GM21737 (cell line): ENCODE measurements at regions not wholly inside any gene's neighbourhood (a gene's known extent, or its start where the extent isn't known, plus 50 kb on each side); places are given as distances from the start of the nearest gene placed in this dataset.

ENCODE experiments used
- ATAC-seq: cut with Tn5 transposase; IDR thresholded peaks from one replicate; pipeline ENCODE4 v1.9.1; 2021; ENCODE audit warnings: mild to moderate bottlenecking, moderate library complexity; ENCODE audit not compliant: unreplicated experiment

DNA sequence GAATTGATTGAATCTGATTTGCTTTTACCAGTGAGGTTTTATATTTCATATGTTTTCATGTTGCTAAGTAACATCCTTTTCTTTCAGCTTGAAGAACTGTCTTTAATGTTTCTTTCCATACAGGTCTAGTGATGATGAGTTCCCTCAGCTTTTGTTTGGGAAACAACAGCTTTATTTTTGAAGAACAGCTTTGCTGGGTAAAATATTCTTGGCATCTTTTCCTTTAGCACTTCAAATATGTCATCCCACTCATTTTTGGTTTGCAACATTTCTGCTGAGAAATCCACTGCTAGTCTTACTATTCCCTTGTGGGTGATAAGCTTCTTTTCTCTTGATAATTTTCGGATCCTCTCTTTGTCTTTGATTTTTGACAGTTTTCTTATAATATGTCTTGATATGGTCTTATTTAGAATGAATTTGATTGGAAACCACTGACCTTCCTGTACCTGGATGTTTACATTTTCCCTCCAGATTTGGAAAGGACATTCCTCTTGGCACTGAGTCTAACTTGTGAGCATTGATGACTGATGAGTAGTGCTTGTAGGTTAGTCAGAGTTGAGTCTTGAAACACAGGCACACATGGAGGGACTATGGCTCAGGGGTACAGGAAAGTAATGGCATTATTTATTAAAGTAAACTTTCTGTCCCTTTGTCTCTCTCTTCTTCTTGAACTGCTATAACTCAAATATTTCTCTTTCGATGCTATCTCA, 220.3 kb downstream of the SPATA31D1 start:
- ATAC-seq = no peak

DNA sequence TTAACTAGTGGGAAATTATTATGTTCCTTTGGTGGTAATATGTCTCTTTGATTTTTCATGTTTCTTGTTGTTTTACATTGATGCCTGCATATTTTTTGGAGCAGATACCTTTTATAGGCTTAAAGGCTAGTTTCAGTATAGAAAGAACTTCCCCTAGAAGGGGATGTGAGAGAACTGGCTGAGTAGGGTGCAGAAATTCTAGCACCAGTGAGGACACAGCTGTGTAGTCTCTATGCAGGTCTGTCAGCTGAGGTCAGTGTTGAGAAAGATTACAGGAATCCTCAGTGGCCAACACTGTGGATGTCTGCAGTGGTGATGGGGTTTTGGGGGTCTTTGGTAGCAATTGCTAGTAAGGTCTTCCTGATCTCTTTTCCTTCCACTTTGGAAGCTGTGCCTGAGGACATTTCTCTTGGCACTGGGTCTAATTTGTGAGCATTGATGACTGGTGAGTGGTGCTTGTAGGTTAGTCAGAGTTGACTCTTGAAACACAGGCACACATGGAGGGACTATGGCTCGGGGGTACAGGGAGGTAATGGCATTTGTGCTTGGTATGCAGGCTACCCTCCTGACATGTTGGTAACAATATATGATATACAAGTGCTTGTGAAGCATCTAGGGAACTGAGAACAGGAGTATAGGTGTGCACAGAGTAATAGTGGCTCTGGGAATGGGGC, 221.4 kb downstream of the SPATA31D1 start:
- ATAC-seq = no peak

DNA sequence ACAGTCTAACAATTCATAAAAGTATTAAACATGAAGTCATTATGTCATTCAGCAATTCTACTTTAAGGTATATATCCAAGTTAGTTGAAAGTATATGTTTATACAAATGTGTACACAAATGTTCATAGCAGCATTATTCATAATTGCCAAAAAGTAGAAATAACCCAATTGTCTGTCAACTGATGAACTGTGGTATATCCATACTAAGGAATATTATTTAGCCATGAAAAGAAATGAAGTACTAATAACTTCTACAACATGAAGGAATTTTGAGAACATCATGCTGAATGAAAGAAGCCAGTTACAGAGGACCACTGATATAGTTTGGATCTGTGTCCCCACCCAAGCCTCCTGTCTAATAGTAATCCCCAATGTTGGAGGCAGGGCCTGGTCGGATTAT, 224.3 kb downstream of the SPATA31D1 start:
- no peak for ATAC-seq

DNA sequence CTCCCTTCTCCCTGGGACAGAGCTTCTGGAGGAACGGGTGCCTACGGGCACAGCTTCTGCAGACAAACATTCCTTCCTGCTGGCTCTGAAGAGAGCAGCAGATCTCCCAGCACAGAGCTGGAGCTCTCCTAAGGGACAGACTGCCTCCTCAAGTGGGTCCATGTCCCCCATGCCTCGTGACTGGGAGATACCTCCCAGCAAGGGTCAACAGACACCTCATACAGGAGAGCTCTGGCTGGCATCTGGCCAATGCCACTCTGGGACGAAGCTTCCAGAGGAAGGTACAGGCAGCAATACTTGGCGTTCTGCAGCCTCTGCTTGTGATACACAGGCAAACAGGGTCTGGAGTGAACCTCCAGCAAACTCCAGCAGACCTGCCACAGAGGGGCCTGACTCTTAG, 227.9 kb downstream of the SPATA31D1 start:
- ATAC-seq = no peak

DNA sequence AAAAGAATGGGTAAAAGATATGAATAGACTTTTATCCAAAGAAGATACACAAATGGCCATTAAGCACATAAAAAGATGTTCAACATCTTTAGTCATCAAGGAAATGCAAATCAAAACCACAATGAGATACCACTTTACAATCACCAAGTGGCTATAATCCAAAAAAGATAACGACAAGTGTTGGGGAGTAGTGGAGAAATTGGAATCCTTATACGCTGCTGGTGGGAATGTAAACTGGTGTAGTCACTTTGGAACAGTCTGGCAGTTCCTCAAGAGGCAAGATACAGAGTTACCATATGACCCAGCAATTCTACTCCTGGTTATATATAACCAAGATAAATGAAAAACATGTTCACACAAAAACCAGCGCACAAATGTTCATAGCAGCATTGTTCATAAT, 234.9 kb downstream of the SPATA31D1 start:
- no peak for ATAC-seq

DNA sequence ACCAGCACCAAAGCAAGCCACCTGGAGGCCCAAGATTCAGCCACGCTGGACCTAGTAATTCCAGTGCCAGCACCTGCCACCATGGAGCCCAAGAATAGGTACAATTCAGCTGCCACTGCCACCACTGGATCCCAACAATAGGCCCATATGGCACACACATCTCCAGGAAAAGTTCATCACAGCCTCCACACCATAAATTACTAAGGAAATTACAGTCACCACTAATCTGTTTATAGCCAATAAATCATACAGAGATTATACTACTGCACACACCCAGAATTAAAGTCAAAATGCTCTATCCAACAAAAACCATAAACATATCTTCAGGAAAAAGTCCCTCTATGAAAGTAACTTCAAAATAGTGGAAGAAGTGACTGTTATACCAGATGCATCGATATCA, 242.8 kb downstream of the SPATA31D1 start:
- ATAC-seq = no peak

DNA sequence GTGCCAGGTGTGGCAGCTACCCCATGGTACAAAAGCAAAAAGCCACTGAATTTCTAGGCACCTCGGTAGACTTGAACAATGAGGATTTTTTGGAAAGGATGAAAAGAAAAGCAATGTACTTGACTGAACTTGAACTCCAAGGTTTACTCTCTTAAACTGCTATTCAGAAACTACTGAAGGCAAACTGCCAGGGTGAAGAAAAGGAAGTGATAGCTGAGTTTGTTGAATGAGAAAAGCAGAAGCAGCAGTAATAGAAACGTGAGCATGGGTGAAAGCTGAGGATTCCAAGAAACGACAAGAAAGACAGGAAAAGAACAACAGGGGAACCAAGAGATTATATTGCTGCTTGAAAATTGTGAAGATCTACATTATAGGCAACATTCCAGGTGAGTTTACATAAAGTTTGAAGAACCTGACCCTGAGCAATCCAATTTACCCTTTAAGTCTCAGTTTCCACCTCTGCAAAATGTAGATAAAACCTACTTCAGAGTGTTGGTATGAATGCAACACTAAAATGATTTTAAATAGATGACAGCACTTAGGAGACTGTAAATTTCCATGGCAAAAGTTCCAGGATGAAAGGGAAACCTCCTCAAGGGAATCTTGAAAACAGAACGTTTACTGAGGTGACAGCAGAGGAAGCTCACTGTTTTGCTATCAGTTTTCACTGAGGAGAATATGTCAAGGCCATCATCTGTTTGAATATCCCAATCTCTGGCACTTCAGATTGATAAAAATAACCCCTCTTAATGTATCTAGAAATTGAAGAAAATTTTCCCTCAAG, 245.8 kb downstream of the SPATA31D1 start:
- no peak for ATAC-seq

DNA sequence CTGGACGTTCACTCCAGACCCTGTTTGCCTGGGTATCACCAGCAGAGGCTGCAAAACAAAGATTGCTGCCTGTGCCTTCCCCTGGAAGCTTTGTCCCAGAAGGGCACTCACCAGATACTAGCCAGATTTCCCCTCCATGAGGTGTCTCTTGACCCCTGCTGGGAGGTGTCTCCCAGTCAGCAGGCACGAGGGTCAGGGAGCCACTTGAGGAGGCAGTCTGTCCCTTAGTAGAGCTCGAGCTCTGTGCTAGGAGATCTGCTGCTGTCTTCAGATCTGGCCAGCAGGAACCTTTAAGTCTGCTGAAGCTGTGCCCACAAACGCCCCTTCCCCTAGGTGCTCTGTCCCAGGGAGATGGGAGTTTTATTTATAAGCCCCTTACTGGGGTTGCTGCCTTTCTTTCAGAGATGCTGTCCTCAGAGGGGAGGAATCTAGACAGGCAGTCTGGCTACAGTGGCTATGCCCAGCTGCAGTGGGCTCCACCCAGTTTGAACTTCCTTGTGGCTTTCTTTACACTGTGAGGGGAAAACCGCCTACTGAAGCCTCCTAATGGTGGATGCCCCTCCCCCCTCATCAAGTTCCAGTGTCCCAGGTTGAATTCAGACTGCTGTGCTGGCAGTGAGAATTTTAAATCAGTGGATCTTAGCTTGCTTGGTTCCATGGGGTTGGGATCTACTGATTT, 253.9 kb downstream of the SPATA31D1 start:
- no peak for ATAC-seq

DNA sequence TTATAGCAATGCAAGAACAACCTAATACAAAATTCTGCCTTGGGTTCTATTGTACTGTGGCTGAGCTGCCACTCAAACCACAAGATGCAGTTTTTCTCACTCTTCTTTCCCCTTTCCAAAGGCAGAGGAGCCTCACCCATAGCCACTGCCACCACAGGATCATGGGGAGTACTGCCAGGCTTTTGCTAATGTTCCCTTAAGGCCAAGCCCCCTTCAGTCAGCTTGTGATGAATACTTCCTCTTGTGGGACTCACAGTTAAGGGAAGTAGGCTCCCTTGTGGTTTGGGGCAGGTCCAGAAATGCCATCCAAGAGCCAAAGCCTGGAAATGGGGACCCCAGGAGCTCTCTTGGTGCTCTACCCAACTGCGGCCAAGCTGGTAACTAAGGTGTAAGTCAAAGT, 258.7 kb downstream of the SPATA31D1 start:
- ATAC-seq = no peak

DNA sequence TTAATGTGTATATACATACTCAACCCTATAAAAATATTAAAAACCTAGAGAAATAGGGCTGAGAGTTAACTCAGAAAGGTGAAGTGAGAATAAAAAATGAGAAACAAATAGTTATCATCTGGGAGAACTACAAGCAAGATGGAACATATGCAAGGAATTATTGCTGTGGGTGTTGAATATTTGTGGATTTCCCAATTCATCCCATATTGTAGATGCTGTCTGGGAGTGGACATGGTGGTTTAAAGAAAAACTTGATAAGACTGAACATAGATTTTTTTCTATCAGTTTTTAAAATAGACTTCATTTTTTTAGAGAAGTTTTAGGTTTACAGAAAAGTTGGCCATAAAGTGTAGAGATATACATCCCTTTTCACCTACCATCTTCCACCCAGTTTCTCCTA, 263.5 kb downstream of the SPATA31D1 start:
- no peak for ATAC-seq

DNA sequence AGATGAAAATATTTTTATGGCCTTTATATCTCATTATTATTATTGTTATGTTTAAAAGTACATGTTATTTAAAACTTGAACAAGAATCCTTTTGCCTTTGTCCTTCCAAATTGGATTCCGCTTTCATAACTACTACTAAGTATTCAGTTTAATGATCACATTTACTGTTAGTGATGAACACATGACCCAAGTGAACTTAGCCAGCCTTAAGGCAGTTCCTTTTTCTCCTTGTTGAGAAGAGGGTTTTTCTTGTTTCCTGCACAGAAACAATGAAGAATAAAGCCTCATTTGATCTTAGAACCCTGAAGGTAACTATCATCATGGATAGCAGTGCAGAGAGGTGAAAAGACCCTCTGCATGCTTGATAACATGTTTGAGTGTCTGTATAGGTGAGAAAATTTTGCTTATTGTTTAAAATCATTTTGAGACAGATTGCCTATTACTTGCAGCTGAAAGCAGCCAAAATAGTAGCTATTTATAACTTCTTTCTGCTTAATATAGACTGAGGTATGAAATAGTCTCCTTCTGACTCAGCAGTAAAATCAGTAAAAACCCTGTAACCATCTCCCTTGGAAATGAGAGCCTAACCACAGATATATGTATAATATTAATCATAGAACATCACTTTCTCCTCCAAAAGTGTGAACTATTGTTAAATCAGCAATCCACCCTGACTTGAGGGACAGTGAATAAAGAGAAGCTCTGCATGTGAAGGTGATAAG, 266.2 kb downstream of the SPATA31D1 start:
- no peak for ATAC-seq

DNA sequence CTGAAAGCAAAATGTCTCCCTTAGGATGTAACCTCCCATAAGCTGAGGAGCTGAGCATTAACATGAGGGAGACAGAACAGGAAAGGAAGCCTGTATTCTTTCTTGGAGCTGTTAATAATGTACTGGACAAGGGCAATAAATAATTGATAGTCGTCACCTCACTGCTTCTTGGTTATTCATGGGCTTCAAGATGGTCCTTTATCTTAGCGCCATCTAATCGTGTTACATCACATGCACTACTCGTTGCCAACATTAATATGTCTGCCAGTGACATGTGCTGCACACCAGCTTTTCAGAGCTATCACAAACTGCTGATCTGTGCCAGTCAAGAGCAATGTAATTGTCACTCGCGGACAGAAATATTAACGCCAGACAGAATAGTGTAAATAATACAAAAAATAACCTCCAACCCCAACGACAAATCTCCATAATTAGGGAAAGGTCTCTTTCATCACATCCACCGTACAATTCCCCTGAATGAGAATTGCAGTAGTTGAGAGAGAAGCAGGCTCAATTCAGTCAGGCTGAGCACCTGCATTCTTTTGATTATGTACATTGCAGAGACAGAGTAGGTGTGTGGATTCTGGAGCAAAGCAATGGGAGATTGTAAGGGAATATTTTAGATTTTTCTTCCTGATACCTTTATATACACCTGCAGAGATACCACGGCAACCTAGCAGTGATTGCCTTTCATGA, 267.1 kb downstream of the SPATA31D1 start:
- no peak for ATAC-seq

DNA sequence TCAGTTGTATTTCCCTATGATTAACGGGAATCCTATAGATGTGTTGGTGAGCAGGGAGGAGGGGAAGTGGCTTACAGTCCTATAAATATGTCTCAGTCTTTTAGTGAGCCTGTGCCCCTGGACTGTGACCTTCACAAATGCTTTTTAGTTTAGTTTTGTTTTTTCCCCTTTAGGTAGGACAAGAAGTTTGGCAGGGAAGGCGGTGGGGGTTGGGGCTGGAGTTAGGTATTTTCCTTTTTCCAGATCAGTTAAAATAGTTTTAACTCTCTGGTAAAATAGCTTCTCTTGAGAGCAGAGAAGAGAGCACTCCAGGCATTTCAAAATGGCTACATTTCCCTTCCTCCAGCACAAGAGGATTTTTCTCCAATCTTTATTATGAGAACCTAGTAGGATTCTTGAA, 272.1 kb downstream of the SPATA31D1 start:
- no peak for ATAC-seq

DNA sequence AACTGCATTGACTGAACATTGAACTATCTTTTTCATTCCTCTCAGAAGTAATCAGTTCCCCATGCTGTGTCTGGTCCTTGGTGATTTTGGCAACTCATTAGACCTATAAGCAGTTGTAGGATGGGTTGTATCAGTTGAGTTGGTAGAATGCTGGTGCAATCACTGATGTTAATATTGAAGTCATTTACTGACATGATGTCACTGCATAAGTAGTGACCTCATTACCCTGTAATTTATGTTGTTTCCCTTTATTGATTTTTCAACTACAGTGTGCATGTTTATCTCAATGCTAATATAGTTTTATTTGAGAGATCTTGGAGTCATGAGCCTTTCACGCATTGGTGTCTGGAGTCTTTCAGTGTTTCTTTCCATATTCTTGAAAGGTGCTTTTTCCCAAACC, 275.0 kb downstream of the SPATA31D1 start:
- no peak for ATAC-seq

DNA sequence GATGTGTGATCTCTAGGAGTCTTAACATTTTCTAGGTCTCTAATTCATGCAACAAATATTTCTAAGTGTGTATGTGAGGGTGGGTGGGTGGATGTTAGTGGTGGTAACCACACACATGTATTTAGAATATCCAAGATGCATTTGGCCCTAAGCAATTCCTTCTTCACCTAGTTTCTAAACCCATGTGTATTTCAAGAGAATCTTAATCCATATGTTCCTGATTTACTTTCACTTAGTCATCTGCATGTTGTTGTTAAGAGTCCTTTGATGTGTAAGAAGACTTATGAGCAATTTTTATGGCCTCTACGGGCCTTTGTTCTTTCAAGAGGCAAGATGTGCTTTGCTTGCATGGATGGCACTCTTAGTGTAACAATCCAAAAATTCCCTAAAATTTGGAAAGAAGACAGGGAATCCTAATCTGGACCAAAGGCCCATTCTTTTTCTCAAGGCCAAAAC, 282.6 kb downstream of the SPATA31D1 start:
- no peak for ATAC-seq

DNA sequence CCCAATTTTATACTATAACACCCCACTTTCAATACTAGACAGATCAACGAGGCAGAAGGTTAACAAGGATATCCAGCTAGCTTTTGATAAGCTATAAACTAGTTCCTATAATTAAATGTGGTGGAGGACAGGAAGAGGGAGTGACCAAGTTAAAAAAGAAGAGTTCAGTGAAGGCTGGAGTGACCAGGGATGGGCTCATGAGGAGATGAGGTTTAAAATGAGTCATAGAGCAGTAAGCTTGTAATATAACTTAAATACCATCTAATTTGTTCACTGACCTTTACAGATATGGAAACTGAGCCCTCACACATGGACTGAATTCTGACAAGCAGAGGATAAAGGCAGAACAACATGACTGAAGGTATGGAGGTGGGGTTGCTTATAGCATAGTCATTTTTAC, 284.5 kb downstream of the SPATA31D1 start:
- no peak for ATAC-seq

DNA sequence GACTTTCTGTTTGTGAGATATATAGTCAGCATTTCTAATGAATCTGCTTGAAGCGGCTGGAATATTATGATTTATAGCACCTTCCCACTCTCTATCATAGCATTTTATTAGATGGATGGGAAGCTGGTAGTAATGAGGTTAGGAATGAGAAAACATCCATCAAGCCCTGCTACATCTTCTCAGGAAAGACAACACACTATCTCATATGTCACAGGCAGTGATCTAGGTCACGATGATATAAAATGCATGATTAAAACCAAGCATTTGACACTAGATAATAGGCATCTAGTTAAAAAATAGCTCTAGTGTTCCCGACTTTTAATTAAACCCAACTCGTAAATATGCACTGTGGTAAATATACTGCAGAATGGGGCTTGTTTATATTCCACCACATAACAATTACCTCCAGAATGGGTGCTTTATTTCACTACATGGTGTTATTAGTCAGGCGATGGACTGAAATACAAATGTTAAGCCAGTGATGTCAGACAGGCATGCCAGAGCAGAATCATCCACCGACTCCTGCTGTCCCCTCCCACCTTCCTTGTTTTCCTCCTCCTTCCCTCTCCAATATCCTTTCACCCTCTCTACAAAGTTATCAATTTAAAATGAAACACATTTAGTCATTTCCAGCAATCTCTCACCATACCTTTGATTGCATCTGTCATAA, 286.8 kb downstream of the SPATA31D1 start:
- ATAC-seq = no peak

DNA sequence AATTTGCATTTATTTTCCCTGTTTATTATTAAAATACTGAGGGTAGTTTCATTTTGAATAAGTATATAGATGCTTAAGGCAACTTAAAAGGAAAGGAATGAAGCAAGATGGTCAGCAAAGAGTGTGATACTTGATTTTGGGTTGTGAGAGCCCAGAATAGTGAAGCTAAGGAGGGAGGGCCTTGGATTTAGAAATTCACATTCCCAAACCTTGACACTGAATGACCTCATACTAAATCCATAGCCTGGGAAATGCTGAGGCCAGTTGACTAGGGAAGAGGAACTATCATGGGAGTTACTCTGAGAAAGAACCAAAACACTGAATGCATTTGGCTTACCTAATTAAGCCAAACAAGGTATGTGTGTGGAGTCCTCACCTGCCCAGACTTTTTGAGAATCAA, 292.5 kb downstream of the SPATA31D1 start:
- no peak for ATAC-seq

DNA sequence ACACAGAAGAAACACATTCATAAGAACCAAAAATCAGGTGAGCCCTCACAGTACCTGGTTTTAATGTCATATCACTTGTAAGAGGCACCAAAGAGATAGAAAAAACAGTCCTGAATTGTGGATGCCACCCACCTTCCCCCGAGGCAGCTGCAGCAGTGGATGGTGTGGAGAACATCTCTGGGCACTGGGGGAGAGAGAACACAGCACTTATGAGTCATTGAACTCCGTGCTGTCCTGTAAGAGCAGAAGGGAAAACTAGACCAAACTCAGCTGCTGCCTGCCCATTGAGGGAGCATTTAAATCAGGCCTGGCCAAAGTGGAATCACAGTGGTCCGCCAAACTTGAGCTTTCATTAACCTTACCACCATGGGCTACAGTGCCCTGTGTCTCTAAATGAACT, 296.2 kb downstream of the SPATA31D1 start:
- ATAC-seq = no peak

DNA sequence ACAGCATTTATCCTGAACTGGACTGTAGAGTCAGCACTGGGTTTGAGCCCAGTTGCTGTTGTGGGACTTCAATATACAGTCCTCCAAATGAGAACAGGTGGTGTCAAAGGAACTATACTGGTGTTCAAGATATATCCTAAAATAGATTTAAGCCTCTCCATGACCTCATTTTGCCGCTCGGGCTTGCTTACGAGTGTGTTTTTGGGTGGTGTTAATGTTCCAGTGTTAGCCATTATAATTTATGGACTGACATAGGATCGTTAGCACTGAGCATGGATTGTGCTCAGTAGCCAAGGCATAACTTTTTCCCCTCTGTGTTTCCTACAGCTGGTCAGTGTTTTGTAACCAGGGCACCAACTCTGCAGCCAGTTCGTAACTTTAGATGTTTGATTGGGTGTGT, 306.6 kb downstream of the SPATA31D1 start:
- no peak for ATAC-seq
